ENCODE measurements at regions not wholly inside any gene's neighbourhood (a gene's known extent, or its start where the extent isn't known, plus 50 kb on each side); places are given as distances from the start of the nearest gene placed in this dataset.

DNA sequence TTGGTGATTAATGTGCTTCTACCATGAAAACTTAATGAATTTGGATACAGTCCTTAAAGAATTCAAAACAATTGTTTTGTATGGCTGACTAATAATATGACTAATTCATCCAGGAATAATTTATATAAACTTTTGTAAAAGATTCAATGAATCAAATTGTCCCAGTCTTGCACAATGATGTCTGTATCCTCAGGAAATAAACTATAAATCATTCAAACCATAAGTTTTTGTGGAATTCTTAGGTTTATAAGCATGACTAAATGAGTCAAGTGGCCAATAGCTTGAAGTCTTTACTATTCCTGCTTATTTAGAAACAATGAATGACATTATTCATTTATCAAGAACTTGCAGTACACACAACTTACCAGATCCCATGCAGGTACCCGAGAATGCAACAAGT, 935.0 kb upstream of the INTU start:
- Histone ChIP-seq H3K36me3 (no peaks in the 10 kb centered on the region), H3K4me3 (ENCODE audit: low read depth, low read length) (no peak overlapping the region), H3K27me3 (ENCODE audit: insufficient read depth, low read depth, severe bottlenecking) (no peaks in the 10 kb centered on the region), H3K27ac (no peak overlapping the region), H3K9me3 (ENCODE audit: severe bottlenecking) (no peaks in the 10 kb centered on the region)
- TF ChIP-seq, protein P1, sequence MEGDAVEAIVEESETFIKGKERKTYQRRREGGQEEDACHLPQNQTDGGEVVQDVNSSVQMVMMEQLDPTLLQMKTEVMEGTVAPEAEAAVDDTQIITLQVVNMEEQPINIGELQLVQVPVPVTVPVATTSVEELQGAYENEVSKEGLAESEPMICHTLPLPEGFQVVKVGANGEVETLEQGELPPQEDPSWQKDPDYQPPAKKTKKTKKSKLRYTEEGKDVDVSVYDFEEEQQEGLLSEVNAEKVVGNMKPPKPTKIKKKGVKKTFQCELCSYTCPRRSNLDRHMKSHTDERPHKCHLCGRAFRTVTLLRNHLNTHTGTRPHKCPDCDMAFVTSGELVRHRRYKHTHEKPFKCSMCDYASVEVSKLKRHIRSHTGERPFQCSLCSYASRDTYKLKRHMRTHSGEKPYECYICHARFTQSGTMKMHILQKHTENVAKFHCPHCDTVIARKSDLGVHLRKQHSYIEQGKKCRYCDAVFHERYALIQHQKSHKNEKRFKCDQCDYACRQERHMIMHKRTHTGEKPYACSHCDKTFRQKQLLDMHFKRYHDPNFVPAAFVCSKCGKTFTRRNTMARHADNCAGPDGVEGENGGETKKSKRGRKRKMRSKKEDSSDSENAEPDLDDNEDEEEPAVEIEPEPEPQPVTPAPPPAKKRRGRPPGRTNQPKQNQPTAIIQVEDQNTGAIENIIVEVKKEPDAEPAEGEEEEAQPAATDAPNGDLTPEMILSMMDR (IDR thresholded peaks at IDR 0.05; ENCODE audit: low read depth, low read length), result no peak
- no peak for DNase-seq

DNA sequence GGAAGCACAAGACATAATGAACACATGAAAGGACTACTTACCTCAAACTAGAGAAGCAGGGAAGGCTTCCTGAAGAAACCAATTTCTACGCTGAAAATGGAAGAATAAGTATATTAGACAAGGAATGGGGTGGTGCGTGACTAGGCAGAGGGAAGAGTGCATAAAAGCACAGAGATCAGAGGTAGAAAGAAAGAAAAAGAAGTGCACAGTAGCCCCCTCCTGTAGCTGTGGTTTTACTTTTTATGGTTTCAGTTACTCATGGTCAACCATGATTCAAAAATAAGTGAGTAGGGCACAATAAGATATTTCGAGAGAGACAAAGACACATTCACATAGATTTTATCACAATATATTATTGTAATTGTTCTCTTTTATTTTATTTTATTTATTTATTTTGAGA, 934.5 kb upstream of the INTU start:
- TF ChIP-seq, protein P1 (IDR thresholded peaks at IDR 0.05; ENCODE audit: low read depth, low read length), result no peak
- H3K4me3 ChIP-seq (ENCODE audit: low read depth, low read length), result no peak overlapping the region
- no peaks in the 10 kb centered on the region for H3K36me3 ChIP-seq
- no peaks in the 10 kb centered on the region for H3K27me3 ChIP-seq (ENCODE audit: insufficient read depth, low read depth, severe bottlenecking)
- H3K9me3 ChIP-seq (ENCODE audit: severe bottlenecking), result no peaks in the 10 kb centered on the region
- H3K27ac ChIP-seq, result no peak overlapping the region
- DNase-seq, result no peak

DNA sequence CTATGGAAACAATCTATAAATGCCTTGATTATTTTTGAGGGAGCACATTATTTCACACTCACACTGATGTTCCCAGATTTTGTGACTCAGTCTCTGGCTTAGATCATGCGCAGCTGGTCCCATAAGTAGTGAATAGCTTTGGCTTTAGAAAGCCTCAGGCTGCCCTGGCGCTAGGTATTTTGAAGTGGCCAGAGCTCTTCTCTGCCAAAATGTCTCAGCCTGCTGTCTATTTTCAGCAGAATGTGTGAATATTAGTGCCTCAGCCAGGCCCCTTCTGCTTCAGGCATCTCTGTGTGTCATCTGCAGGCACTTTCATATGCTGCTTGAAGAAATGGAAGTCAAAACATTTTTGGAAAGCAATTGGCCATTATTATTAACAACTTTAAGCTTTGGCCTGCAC, 931.0 kb upstream of the INTU start:
- Histone ChIP-seq H3K4me3 (ENCODE audit: low read depth, low read length) (no peak overlapping the region), H3K27ac (no peak overlapping the region), H3K9me3 (ENCODE audit: severe bottlenecking) (no peaks in the 10 kb centered on the region), H3K27me3 (ENCODE audit: insufficient read depth, low read depth, severe bottlenecking) (no peaks in the 10 kb centered on the region), H3K36me3 (no peaks in the 10 kb centered on the region)
- no peak for DNase-seq
- TF ChIP-seq, protein P1 (IDR thresholded peaks at IDR 0.05; ENCODE audit: low read depth, low read length), result no peak

DNA sequence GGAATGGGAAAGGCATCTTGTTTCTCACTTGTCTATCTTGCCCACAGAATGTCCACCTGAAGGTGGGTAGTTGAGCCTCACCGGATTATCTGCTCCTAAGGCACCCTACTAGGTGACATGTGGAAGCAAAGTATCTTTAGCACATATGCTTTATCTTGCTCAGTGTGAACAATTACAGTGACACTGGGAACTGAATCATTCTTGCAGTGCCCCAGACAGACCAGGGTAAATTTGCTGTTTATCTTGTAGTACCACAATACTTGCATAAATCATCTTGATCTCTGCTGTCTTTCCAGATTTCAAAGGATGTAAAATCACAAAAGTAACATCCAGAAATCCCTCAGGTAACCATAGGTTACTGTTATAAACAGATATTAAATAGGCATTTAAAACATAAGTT, 930.0 kb upstream of the INTU start:
- no peaks in the 10 kb centered on the region for H3K36me3 ChIP-seq
- no peak overlapping the region for H3K27ac ChIP-seq
- no peak for DNase-seq
- H3K27me3 ChIP-seq (ENCODE audit: insufficient read depth, low read depth, severe bottlenecking), result no peaks in the 10 kb centered on the region
- TF ChIP-seq, protein P1 (IDR thresholded peaks at IDR 0.05; ENCODE audit: low read depth, low read length), result no peak
- H3K4me3 ChIP-seq (ENCODE audit: low read depth, low read length), result no peak overlapping the region
- H3K9me3 ChIP-seq (ENCODE audit: severe bottlenecking), result no peaks in the 10 kb centered on the region

DNA sequence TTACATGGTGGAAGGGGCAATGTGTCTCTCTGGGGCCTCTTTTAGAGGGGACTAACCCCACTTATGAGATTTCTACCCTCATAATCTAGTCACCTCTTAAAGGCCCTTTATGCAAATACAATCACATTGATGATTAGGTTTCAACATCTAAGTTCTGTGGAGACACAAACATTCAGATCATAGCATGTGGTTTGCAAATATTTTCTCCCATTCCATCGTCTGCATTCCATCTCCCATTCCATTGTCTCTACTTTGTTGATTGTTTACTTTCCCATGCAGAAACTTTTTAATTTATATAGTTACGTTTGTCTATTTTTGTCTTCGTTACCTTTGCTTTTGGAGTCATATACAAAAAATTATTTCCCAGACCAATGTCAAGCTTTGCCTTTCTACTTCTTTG, 927.5 kb upstream of the INTU start:
- no peaks in the 10 kb centered on the region for H3K36me3 ChIP-seq
- H3K4me3 ChIP-seq (ENCODE audit: low read depth, low read length), result no peak overlapping the region
- H3K9me3 ChIP-seq (ENCODE audit: severe bottlenecking), result no peaks in the 10 kb centered on the region
- no peak for DNase-seq
- H3K27me3 ChIP-seq (ENCODE audit: insufficient read depth, low read depth, severe bottlenecking), result no peaks in the 10 kb centered on the region
- TF ChIP-seq, protein P1 (IDR thresholded peaks at IDR 0.05; ENCODE audit: low read depth, low read length), result no peak
- H3K27ac ChIP-seq, result no peak overlapping the region

DNA sequence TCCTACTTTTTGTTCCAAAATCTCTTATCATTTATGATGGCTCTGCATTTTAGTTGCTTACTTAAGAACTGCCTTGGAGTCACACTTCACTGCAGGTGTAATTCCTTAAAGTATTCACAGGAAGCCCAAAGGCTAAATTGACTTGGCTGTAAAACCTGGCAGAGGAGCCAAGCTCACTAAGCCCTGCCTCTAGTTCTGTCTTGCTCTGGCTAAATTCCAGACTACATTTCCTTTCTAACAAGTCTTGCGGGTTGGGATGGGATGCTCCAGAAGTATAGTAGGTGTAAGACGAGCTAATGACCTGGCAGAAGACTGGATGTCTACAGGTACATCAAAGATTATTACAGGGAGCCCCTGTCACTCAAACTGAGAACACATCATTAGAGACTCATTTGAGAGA, 924.0 kb upstream of the INTU start:
- Histone ChIP-seq H3K9me3 (ENCODE audit: severe bottlenecking) (no peaks in the 10 kb centered on the region), H3K27ac (no peak overlapping the region), H3K4me3 (ENCODE audit: low read depth, low read length) (no peak overlapping the region), H3K36me3 (no peaks in the 10 kb centered on the region), H3K27me3 (ENCODE audit: insufficient read depth, low read depth, severe bottlenecking) (no peaks in the 10 kb centered on the region)
- TF ChIP-seq, protein P1 (IDR thresholded peaks at IDR 0.05; ENCODE audit: low read depth, low read length), result no peak
- DNase-seq, result no peak
